ENCODE measurements at regions not wholly inside any gene's neighbourhood (a gene's known extent, or its start where the extent isn't known, plus 50 kb on each side); places are given as distances from the start of the nearest gene placed in this dataset.

GRCh38 chr13:37950016-37950415 is 80.4 kb upstream of the TRPC4 start:
- FAIRE-seq (no peak), DNase-seq (peak; percentile 54 to 77)
- no peaks in the 10 kb centered on the region for H3K9me3 ChIP-seq (ENCODE audit: control insufficient read depth in 2 of 2, insufficient read depth in 1 of 2, low read depth in 1 of 2, low read length in 1 of 2)
- 9 to 30% (median 18%) methylated on average over 1 of the region's 1 CpG for WGBS, 3 donors
- no peak overlapping the region for H3K27ac ChIP-seq (ENCODE audit: low read depth in 1 of 3, low read length in 2 of 3)
- H3K36me3 ChIP-seq (ENCODE audit: control insufficient read depth in 3 of 3, insufficient read depth in 2 of 3, low read depth in 1 of 3, low read length in 3 of 3): no peaks in the 10 kb centered on the region
- H3K27me3 ChIP-seq (ENCODE audit: control insufficient read depth in 3 of 3, insufficient read depth in 3 of 3, low read length in 3 of 3): no peaks in the 10 kb centered on the region
- peaks cover 0 to 10% (median 4%) of the 10 kb centered on the region in 3 donors for H3K4me1 ChIP-seq (ENCODE audit: control insufficient read depth in 3 of 3, insufficient read depth in 2 of 3, low read depth in 1 of 3, low read length in 2 of 3)
- H3K4me3 ChIP-seq (ENCODE audit: low read depth in 1 of 3, low read length in 3 of 3): no peak overlapping the region

GRCh38 chr13:37947419-37948140 is 78.0 kb upstream of the TRPC4 start:
- Histone ChIP-seq H3K4me1 (ENCODE audit: control insufficient read depth in 3 of 3, insufficient read depth in 2 of 3, low read depth in 1 of 3, low read length in 2 of 3) (peaks cover 0 to 14% (median 4%) of the 10 kb centered on the region in 3 donors), H3K4me3 (ENCODE audit: low read depth in 1 of 3, low read length in 3 of 3) (no peak overlapping the region), H3K36me3 (ENCODE audit: control insufficient read depth in 3 of 3, insufficient read depth in 2 of 3, low read depth in 1 of 3, low read length in 3 of 3) (no peaks in the 10 kb centered on the region), H3K27ac (ENCODE audit: low read depth in 1 of 3, low read length in 2 of 3) (no peak overlapping the region), H3K27me3 (ENCODE audit: control insufficient read depth in 3 of 3, insufficient read depth in 3 of 3, low read length in 3 of 3) (no peaks in the 10 kb centered on the region), H3K9me3 (ENCODE audit: control insufficient read depth in 2 of 2, insufficient read depth in 1 of 2, low read depth in 1 of 2, low read length in 1 of 2) (no peaks in the 10 kb centered on the region)
- DNase-seq (no peak), FAIRE-seq (no peak)
- 92 to 94% (median 93%) methylated on average over 5 of the region's 5 CpGs for WGBS, 3 donors

- WGBS, 3 donors: 77 to 85% (median 78%) methylated on average over 4 of the region's 4 CpGs
- DNase-seq: no peak
- Histone ChIP-seq H3K27ac (ENCODE audit: low read depth in 1 of 3, low read length in 2 of 3) (no peak overlapping the region), H3K27me3 (ENCODE audit: control insufficient read depth in 3 of 3, insufficient read depth in 3 of 3, low read length in 3 of 3) (no peaks in the 10 kb centered on the region), H3K36me3 (ENCODE audit: control insufficient read depth in 3 of 3, insufficient read depth in 2 of 3, low read depth in 1 of 3, low read length in 3 of 3) (no peaks in the 10 kb centered on the region), H3K9me3 (ENCODE audit: control insufficient read depth in 2 of 2, insufficient read depth in 1 of 2, low read depth in 1 of 2, low read length in 1 of 2) (no peaks in the 10 kb centered on the region), H3K4me1 (ENCODE audit: control insufficient read depth in 3 of 3, insufficient read depth in 2 of 3, low read depth in 1 of 3, low read length in 2 of 3) (peaks cover 0 to 14% (median 4%) of the 10 kb centered on the region in 3 donors), H3K4me3 (ENCODE audit: low read depth in 1 of 3, low read length in 3 of 3) (no peak overlapping the region)
- FAIRE-seq: no peak
Measured at GRCh38 chr13:37945651-37946575, 76.3 kb upstream of the TRPC4 start.

GRCh38 chr13:37944869-37945442 is 75.4 kb upstream of the TRPC4 start:
- Histone ChIP-seq H3K27ac (ENCODE audit: low read depth in 1 of 3, low read length in 2 of 3) (no peak overlapping the region), H3K36me3 (ENCODE audit: control insufficient read depth in 3 of 3, insufficient read depth in 2 of 3, low read depth in 1 of 3, low read length in 3 of 3) (no peaks in the 10 kb centered on the region), H3K4me3 (ENCODE audit: low read depth in 1 of 3, low read length in 3 of 3) (no peak overlapping the region), H3K9me3 (ENCODE audit: control insufficient read depth in 2 of 2, insufficient read depth in 1 of 2, low read depth in 1 of 2, low read length in 1 of 2) (no peaks in the 10 kb centered on the region), H3K27me3 (ENCODE audit: control insufficient read depth in 3 of 3, insufficient read depth in 3 of 3, low read length in 3 of 3) (no peaks in the 10 kb centered on the region), H3K4me1 (ENCODE audit: control insufficient read depth in 3 of 3, insufficient read depth in 2 of 3, low read depth in 1 of 3, low read length in 2 of 3) (peaks cover 0 to 14% (median 4%) of the 10 kb centered on the region in 3 donors)
- DNase-seq (no peak), FAIRE-seq (no peak)
- WGBS, 3 donors: 70 to 76% (median 73%) methylated on average over 8 of the region's 8 CpGs

- Histone ChIP-seq H3K4me3 (ENCODE audit: low read depth in 1 of 3, low read length in 3 of 3) (no peak overlapping the region), H3K9me3 (ENCODE audit: control insufficient read depth in 2 of 2, insufficient read depth in 1 of 2, low read depth in 1 of 2, low read length in 1 of 2) (no peaks in the 10 kb centered on the region), H3K36me3 (ENCODE audit: control insufficient read depth in 3 of 3, insufficient read depth in 2 of 3, low read depth in 1 of 3, low read length in 3 of 3) (no peaks in the 10 kb centered on the region), H3K27ac (ENCODE audit: low read depth in 1 of 3, low read length in 2 of 3) (no peak overlapping the region), H3K27me3 (ENCODE audit: control insufficient read depth in 3 of 3, insufficient read depth in 3 of 3, low read length in 3 of 3) (no peaks in the 10 kb centered on the region), H3K4me1 (ENCODE audit: control insufficient read depth in 3 of 3, insufficient read depth in 2 of 3, low read depth in 1 of 3, low read length in 2 of 3) (peaks cover 0 to 14% (median 4%) of the 10 kb centered on the region in 3 donors)
- DNase-seq (peak; percentile 51 to 61), FAIRE-seq (no peak)
- 48 to 66% (median 58%) methylated on average over 10 of the region's 10 CpGs for WGBS, 3 donors
Measured at GRCh38 chr13:37944081-37944868, 74.7 kb upstream of the TRPC4 start.

- H3K36me3 ChIP-seq (ENCODE audit: control insufficient read depth in 3 of 3, insufficient read depth in 2 of 3, low read depth in 1 of 3, low read length in 3 of 3): no peaks in the 10 kb centered on the region
- H3K4me1 ChIP-seq (ENCODE audit: control insufficient read depth in 3 of 3, insufficient read depth in 2 of 3, low read depth in 1 of 3, low read length in 2 of 3): peaks cover 0 to 14% (median 4%) of the 10 kb centered on the region in 3 donors
- no peaks in the 10 kb centered on the region for H3K27me3 ChIP-seq (ENCODE audit: control insufficient read depth in 3 of 3, insufficient read depth in 3 of 3, low read length in 3 of 3)
- DNase-seq: no peak
- H3K4me3 ChIP-seq (ENCODE audit: low read depth in 1 of 3, low read length in 3 of 3): no peak overlapping the region
- no peaks in the 10 kb centered on the region for H3K9me3 ChIP-seq (ENCODE audit: control insufficient read depth in 2 of 2, insufficient read depth in 1 of 2, low read depth in 1 of 2, low read length in 1 of 2)
- no peak overlapping the region for H3K27ac ChIP-seq (ENCODE audit: low read depth in 1 of 3, low read length in 2 of 3)
- no peak for FAIRE-seq
Measured at GRCh38 chr13:37942929-37943328, 73.4 kb upstream of the TRPC4 start.

- no peaks in the 10 kb centered on the region for H3K27me3 ChIP-seq (ENCODE audit: control insufficient read depth in 3 of 3, insufficient read depth in 3 of 3, low read length in 3 of 3)
- DNase-seq (peak; percentile 31 to 43), FAIRE-seq (no peak)
- no peaks in the 10 kb centered on the region for H3K4me1 ChIP-seq (ENCODE audit: control insufficient read depth in 3 of 3, insufficient read depth in 2 of 3, low read depth in 1 of 3, low read length in 2 of 3)
- H3K36me3 ChIP-seq (ENCODE audit: control insufficient read depth in 3 of 3, insufficient read depth in 2 of 3, low read depth in 1 of 3, low read length in 3 of 3): no peaks in the 10 kb centered on the region
- H3K27ac ChIP-seq (ENCODE audit: low read depth in 1 of 3, low read length in 2 of 3): no peak overlapping the region
- no peaks in the 10 kb centered on the region for H3K9me3 ChIP-seq (ENCODE audit: control insufficient read depth in 2 of 2, insufficient read depth in 1 of 2, low read depth in 1 of 2, low read length in 1 of 2)
- no peak overlapping the region for H3K4me3 ChIP-seq (ENCODE audit: low read depth in 1 of 3, low read length in 3 of 3)
- WGBS, 3 donors: 65 to 74% (median 70%) methylated on average over 25 of the region's 25 CpGs
Measured at GRCh38 chr13:37934339-37935191, 65.0 kb upstream of the TRPC4 start.
